ENCODE measurements at regions not wholly inside any gene's neighbourhood (a gene's known extent, or its start where the extent isn't known, plus 50 kb on each side); places are given as distances from the start of the nearest gene placed in this dataset.
A peak's percentile ranks its signal among the peaks of the same experiment; 100 is the strongest.

- H3K27ac ChIP-seq (ENCODE audit: low read depth, low read length, severe bottlenecking), result no peak overlapping the region
- no peaks in the 10 kb centered on the region for H3K4me1 ChIP-seq (ENCODE audit: control insufficient read depth, insufficient read depth, low read length, poor library complexity, severe bottlenecking)
- no peak overlapping the region for H3K4me3 ChIP-seq (ENCODE audit: extremely low read depth, insufficient read depth, low read length, poor library complexity, severe bottlenecking)
- no peaks in the 10 kb centered on the region for H3K9me3 ChIP-seq (ENCODE audit: control insufficient read depth, low read length)
- no peaks in the 10 kb centered on the region for H3K36me3 ChIP-seq (ENCODE audit: control insufficient read depth, insufficient read depth, low read length)
- whole genome bisulfite sequencing, 2 experiments (ENCODE audit: insufficient coverage in 2 of 2), result 85 to 92% methylated on average over 8 to 9 of the region's 12 CpGs
These were observed 270.2 kb upstream of the BRINP1 start for GRCh38 chr9:119639287-119639955.

GRCh38 chr9:119634006-119634405, 264.8 kb upstream of the BRINP1 start:
- H3K36me3 ChIP-seq (ENCODE audit: control insufficient read depth, insufficient read depth, low read length), result no peaks in the 10 kb centered on the region
- no peak overlapping the region for H3K27ac ChIP-seq (ENCODE audit: low read depth, low read length, severe bottlenecking)
- H3K9me3 ChIP-seq (ENCODE audit: control insufficient read depth, low read length), result no peaks in the 10 kb centered on the region
- WGBS, 2 experiments (ENCODE audit: insufficient coverage in 2 of 2), result 88 to 91% methylated on average over 6 to 8 of the region's 8 CpGs
- H3K4me3 ChIP-seq (ENCODE audit: extremely low read depth, insufficient read depth, low read length, poor library complexity, severe bottlenecking), result no peak overlapping the region
- H3K4me1 ChIP-seq (ENCODE audit: control insufficient read depth, insufficient read depth, low read length, poor library complexity, severe bottlenecking), result no peaks in the 10 kb centered on the region

- no peaks in the 10 kb centered on the region for H3K36me3 ChIP-seq (ENCODE audit: control insufficient read depth, insufficient read depth, low read length)
- no peak overlapping the region for H3K4me3 ChIP-seq (ENCODE audit: extremely low read depth, insufficient read depth, low read length, poor library complexity, severe bottlenecking)
- H3K4me1 ChIP-seq (ENCODE audit: control insufficient read depth, insufficient read depth, low read length, poor library complexity, severe bottlenecking), result no peaks in the 10 kb centered on the region
- no peaks in the 10 kb centered on the region for H3K9me3 ChIP-seq (ENCODE audit: control insufficient read depth, low read length)
- no peak overlapping the region for H3K27ac ChIP-seq (ENCODE audit: low read depth, low read length, severe bottlenecking)
- WGBS, 2 experiments (ENCODE audit: insufficient coverage in 2 of 2), result 83 to 100% methylated on average over 1 of the region's 1 CpG
These were observed 242.3 kb upstream of the BRINP1 start for GRCh38 chr9:119611565-119611964.

- H3K9me3 ChIP-seq (ENCODE audit: control insufficient read depth, low read length), result no peaks in the 10 kb centered on the region
- H3K36me3 ChIP-seq (ENCODE audit: control insufficient read depth, insufficient read depth, low read length), result no peaks in the 10 kb centered on the region
- no peaks in the 10 kb centered on the region for H3K4me1 ChIP-seq (ENCODE audit: control insufficient read depth, insufficient read depth, low read length, poor library complexity, severe bottlenecking)
- no peak overlapping the region for H3K27ac ChIP-seq (ENCODE audit: low read depth, low read length, severe bottlenecking)
- WGBS, 2 experiments (ENCODE audit: insufficient coverage in 2 of 2), result 86% methylated on average over 1 of the region's 2 CpGs; no CpG with 5 or more reads in 1 of the 2 experiments
- H3K4me3 ChIP-seq (ENCODE audit: extremely low read depth, insufficient read depth, low read length, poor library complexity, severe bottlenecking), result no peak overlapping the region
These were observed 240.2 kb upstream of the BRINP1 start for GRCh38 chr9:119609277-119609971.

GRCh38 chr9:119601632-119602031, 232.4 kb upstream of the BRINP1 start:
- Histone ChIP-seq H3K36me3 (ENCODE audit: control insufficient read depth, insufficient read depth, low read length) (no peaks in the 10 kb centered on the region), H3K4me1 (ENCODE audit: control insufficient read depth, insufficient read depth, low read length, poor library complexity, severe bottlenecking) (no peaks in the 10 kb centered on the region), H3K9me3 (ENCODE audit: control insufficient read depth, low read length) (no peaks in the 10 kb centered on the region), H3K4me3 (ENCODE audit: extremely low read depth, insufficient read depth, low read length, poor library complexity, severe bottlenecking) (no peak overlapping the region), H3K27ac (ENCODE audit: low read depth, low read length, severe bottlenecking) (no peak overlapping the region)

GRCh38 chr9:119597499-119597898, 228.3 kb upstream of the BRINP1 start:
- Histone ChIP-seq H3K9me3 (ENCODE audit: control insufficient read depth, low read length) (no peaks in the 10 kb centered on the region), H3K36me3 (ENCODE audit: control insufficient read depth, insufficient read depth, low read length) (no peaks in the 10 kb centered on the region), H3K4me1 (ENCODE audit: control insufficient read depth, insufficient read depth, low read length, poor library complexity, severe bottlenecking) (no peaks in the 10 kb centered on the region), H3K27ac (ENCODE audit: low read depth, low read length, severe bottlenecking) (no peak overlapping the region), H3K4me3 (ENCODE audit: extremely low read depth, insufficient read depth, low read length, poor library complexity, severe bottlenecking) (no peak overlapping the region)
- WGBS, 2 experiments (ENCODE audit: insufficient coverage in 2 of 2), result 84 to 100% methylated on average over 3 of the region's 3 CpGs

GRCh38 chr9:119596703-119597102, 227.5 kb upstream of the BRINP1 start:
- 97% methylated on average over 4 of the region's 4 CpGs; no CpG with 5 or more reads in 1 of the 2 experiments for WGBS, 2 experiments (ENCODE audit: insufficient coverage in 2 of 2)
- no peak overlapping the region for H3K4me3 ChIP-seq (ENCODE audit: extremely low read depth, insufficient read depth, low read length, poor library complexity, severe bottlenecking)

GRCh38 chr9:119588874-119589744, 219.9 kb upstream of the BRINP1 start:
- Histone ChIP-seq H3K9me3 (ENCODE audit: control insufficient read depth, low read length) (no peaks in the 10 kb centered on the region), H3K36me3 (ENCODE audit: control insufficient read depth, insufficient read depth, low read length) (no peaks in the 10 kb centered on the region), H3K27ac (ENCODE audit: low read depth, low read length, severe bottlenecking) (no peak overlapping the region), H3K4me3 (ENCODE audit: extremely low read depth, insufficient read depth, low read length, poor library complexity, severe bottlenecking) (no peak overlapping the region), H3K4me1 (ENCODE audit: control insufficient read depth, insufficient read depth, low read length, poor library complexity, severe bottlenecking) (no peaks in the 10 kb centered on the region)
- 93 to 94% methylated on average over 5 to 9 of the region's 12 CpGs for WGBS, 2 experiments (ENCODE audit: insufficient coverage in 2 of 2)

More at GRCh38 chr9:119596703-119597102, 227.5 kb upstream of the BRINP1 start:
- no peaks in the 10 kb centered on the region for H3K4me1 ChIP-seq (ENCODE audit: control insufficient read depth, insufficient read depth, low read length, poor library complexity, severe bottlenecking)
- no peak overlapping the region for H3K27ac ChIP-seq (ENCODE audit: low read depth, low read length, severe bottlenecking)
- no peaks in the 10 kb centered on the region for H3K9me3 ChIP-seq (ENCODE audit: control insufficient read depth, low read length)
- no peaks in the 10 kb centered on the region for H3K36me3 ChIP-seq (ENCODE audit: control insufficient read depth, insufficient read depth, low read length)

- Histone ChIP-seq H3K36me3 (ENCODE audit: control insufficient read depth, insufficient read depth, low read length) (no peaks in the 10 kb centered on the region), H3K9me3 (ENCODE audit: control insufficient read depth, low read length) (no peaks in the 10 kb centered on the region), H3K27ac (ENCODE audit: low read depth, low read length, severe bottlenecking) (no peak overlapping the region), H3K4me1 (ENCODE audit: control insufficient read depth, insufficient read depth, low read length, poor library complexity, severe bottlenecking) (no peaks in the 10 kb centered on the region), H3K4me3 (ENCODE audit: extremely low read depth, insufficient read depth, low read length, poor library complexity, severe bottlenecking) (no peak overlapping the region)
- no CpG with 5 or more reads among the region's 1 CpG for WGBS, 2 experiments (ENCODE audit: insufficient coverage in 2 of 2)
These were observed 208.6 kb upstream of the BRINP1 start for GRCh38 chr9:119577881-119578280.

- Histone ChIP-seq H3K9me3 (ENCODE audit: control insufficient read depth, low read length) (no peaks in the 10 kb centered on the region), H3K36me3 (ENCODE audit: control insufficient read depth, insufficient read depth, low read length) (no peaks in the 10 kb centered on the region), H3K27ac (ENCODE audit: low read depth, low read length, severe bottlenecking) (peak overlapping the region; percentile 18), H3K4me1 (ENCODE audit: control insufficient read depth, insufficient read depth, low read length, poor library complexity, severe bottlenecking) (peaks cover 13% of the 10 kb centered on the region), H3K4me3 (ENCODE audit: extremely low read depth, insufficient read depth, low read length, poor library complexity, severe bottlenecking) (no peak overlapping the region)
- WGBS, 2 experiments (ENCODE audit: insufficient coverage in 2 of 2), result 73% methylated on average over 3 of the region's 5 CpGs; no CpG with 5 or more reads in 1 of the 2 experiments
These were observed 190.8 kb upstream of the BRINP1 start for GRCh38 chr9:119559986-119560385.

Data from mesodermal cell (in vitro differentiated cells).